ENCODE measurements at regions not wholly inside any gene's neighbourhood (a gene's known extent, or its start where the extent isn't known, plus 50 kb on each side); places are given as distances from the start of the nearest gene placed in this dataset.

DNA sequence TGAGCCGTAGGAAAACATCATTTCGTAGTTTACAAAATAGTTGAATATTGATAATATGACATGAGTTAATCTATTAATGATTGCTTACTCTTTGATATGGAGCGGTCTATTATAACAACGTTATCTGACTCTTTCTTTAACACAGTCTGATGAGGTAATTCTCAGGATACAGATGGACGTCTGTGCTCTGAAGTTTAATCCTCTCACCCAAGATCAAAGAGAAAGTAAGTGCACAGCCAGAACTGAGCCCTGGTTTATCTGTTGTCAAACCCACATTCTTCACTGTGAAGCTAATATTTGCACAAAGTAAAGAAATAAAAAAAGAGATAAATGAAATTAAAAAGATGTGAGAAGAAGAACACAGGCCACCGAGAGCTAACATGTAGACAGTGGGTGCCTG, 190.9 kb upstream of the COPS8 start:
- Histone ChIP-seq H3K4me3 (no peak overlapping the region), H3K4me1 (ENCODE audit: insufficient read depth) (no peaks in the 10 kb centered on the region), H3K27me3 (no peaks in the 10 kb centered on the region), H3K27ac (no peak overlapping the region), H3K9me3 (no peaks in the 10 kb centered on the region), H3K36me3 (no peaks in the 10 kb centered on the region)
- 66 to 79% (median 73%) methylated on average over 6 of the region's 6 CpGs for whole genome bisulfite sequencing, 3 donors
- intact Hi-C loops (cut with DNase I) = no loop called here
- no peak for DNase-seq
- no peak for TF ChIP-seq POLR2A (IDR thresholded peaks at IDR 0.05)
- TF ChIP-seq, protein P1, sequence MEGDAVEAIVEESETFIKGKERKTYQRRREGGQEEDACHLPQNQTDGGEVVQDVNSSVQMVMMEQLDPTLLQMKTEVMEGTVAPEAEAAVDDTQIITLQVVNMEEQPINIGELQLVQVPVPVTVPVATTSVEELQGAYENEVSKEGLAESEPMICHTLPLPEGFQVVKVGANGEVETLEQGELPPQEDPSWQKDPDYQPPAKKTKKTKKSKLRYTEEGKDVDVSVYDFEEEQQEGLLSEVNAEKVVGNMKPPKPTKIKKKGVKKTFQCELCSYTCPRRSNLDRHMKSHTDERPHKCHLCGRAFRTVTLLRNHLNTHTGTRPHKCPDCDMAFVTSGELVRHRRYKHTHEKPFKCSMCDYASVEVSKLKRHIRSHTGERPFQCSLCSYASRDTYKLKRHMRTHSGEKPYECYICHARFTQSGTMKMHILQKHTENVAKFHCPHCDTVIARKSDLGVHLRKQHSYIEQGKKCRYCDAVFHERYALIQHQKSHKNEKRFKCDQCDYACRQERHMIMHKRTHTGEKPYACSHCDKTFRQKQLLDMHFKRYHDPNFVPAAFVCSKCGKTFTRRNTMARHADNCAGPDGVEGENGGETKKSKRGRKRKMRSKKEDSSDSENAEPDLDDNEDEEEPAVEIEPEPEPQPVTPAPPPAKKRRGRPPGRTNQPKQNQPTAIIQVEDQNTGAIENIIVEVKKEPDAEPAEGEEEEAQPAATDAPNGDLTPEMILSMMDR (IDR thresholded peaks at IDR 0.05) = no peak
- TF ChIP-seq EP300 (IDR thresholded peaks at IDR 0.05) = no peak

- no peaks in the 10 kb centered on the region for H3K36me3 ChIP-seq
- WGBS, 3 donors = 94 to 96% (median 94%) methylated on average over 3 of the region's 3 CpGs
- intact Hi-C loops (cut with DNase I) = no loop called here
- no peak for DNase-seq
- no peaks in the 10 kb centered on the region for H3K9me3 ChIP-seq
- H3K27me3 ChIP-seq = no peaks in the 10 kb centered on the region
- H3K4me3 ChIP-seq = no peak overlapping the region
- TF ChIP-seq EP300 (IDR thresholded peaks at IDR 0.05) (no peak), POLR2A (IDR thresholded peaks at IDR 0.05) (no peak)
- TF ChIP-seq, protein P1 (IDR thresholded peaks at IDR 0.05) = no peak
- no peak overlapping the region for H3K27ac ChIP-seq
- no peaks in the 10 kb centered on the region for H3K4me1 ChIP-seq (ENCODE audit: insufficient read depth)
Measured at GRCh38 chr2:236895497-236895896, 190.2 kb upstream of the COPS8 start.

DNA sequence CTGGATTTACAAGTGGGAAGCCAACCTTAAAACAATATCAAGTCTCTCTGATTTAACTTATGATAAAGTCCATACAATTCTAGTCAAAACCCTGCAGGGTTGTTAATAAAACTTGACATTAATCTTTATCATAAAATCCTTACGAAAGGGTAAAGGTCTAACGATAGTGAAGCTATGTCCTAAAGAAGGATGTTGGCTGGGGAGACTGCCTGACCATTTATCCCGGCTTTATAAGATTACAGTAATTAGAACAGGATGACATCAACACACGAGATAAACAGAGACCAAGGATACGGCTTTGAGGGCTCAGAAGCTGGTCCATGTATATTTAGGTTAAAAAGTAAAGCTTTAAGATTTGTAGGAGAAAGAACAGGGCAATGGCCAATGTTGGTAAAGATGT, 189.0 kb upstream of the COPS8 start:
- Histone ChIP-seq H3K27me3 (no peaks in the 10 kb centered on the region), H3K4me3 (no peak overlapping the region), H3K9me3 (no peaks in the 10 kb centered on the region), H3K27ac (no peak overlapping the region), H3K36me3 (no peaks in the 10 kb centered on the region), H3K4me1 (ENCODE audit: insufficient read depth) (no peaks in the 10 kb centered on the region)
- intact Hi-C loops (cut with DNase I) = no loop called here
- TF ChIP-seq POLR2A (IDR thresholded peaks at IDR 0.05) (no peak), EP300 (IDR thresholded peaks at IDR 0.05) (no peak)
- TF ChIP-seq, protein P1 (IDR thresholded peaks at IDR 0.05) = no peak
- DNase-seq = no peak
- 77 to 78% (median 78%) methylated on average over 5 of the region's 5 CpGs for WGBS, 3 donors

DNA sequence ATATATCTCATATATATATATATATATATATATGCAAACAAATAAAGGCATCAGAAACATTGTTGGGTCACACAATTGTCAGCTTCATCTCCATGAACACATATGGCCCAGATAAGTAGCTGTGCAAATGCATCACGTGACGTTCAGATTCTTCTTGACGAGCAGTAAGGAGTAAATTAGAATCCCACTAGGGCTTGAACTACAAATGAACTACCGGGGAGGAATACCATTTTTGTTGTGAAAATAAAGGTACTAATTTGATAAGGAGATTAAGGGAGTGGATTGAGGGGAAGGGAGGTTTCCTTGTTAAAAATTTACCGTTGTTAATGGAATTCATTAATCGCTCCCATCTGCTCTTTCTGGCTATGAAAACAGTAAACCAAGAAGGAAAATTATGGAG, 186.5 kb upstream of the COPS8 start:
- Histone ChIP-seq H3K27me3 (no peaks in the 10 kb centered on the region), H3K36me3 (no peaks in the 10 kb centered on the region), H3K4me1 (ENCODE audit: insufficient read depth) (no peaks in the 10 kb centered on the region), H3K9me3 (no peaks in the 10 kb centered on the region), H3K4me3 (no peak overlapping the region), H3K27ac (no peak overlapping the region)
- 26 to 44% (median 36%) methylated on average over 6 of the region's 6 CpGs for WGBS, 3 donors
- TF ChIP-seq EP300 (IDR thresholded peaks at IDR 0.05) (no peak), POLR2A (IDR thresholded peaks at IDR 0.05) (no peak)
- TF ChIP-seq, protein P1 (IDR thresholded peaks at IDR 0.05) = no peak
- intact Hi-C loops (cut with DNase I) = no loop called here
- no peak for DNase-seq

Data from ovary (tissue), 7 donors.